ENCODE measurements at regions not wholly inside any gene's neighbourhood (a gene's known extent, or its start where the extent isn't known, plus 50 kb on each side); places are given as distances from the start of the nearest gene placed in this dataset.

GRCh38 chr1:239511875-239512274 lies 125.5 kb downstream of the CHRM3 start:
- H3K36me3 Mint-ChIP-seq (ENCODE audit: low read depth): peaks cover 2% of the 10 kb centered on the region
- no peak for TF ChIP-seq CTCF (conservative IDR thresholded peaks at IDR 0.05)
- H3K4me1 Mint-ChIP-seq: peaks cover 11% of the 10 kb centered on the region
- H3K27me3 Mint-ChIP-seq (ENCODE audit: low read depth): no peaks in the 10 kb centered on the region
- peaks cover 6% of the 10 kb centered on the region for H3K9me3 Mint-ChIP-seq
- DNase-seq (ENCODE audit: low read depth, low spot score): no peak
- no peak overlapping the region for H3K4me3 Mint-ChIP-seq
- no peak overlapping the region for H3K27ac Mint-ChIP-seq (ENCODE audit: unreplicated experiment)

GRCh38 chr1:239516579-239516978 lies 130.2 kb downstream of the CHRM3 start:
- H3K27ac Mint-ChIP-seq (ENCODE audit: unreplicated experiment): no peak overlapping the region
- TF ChIP-seq CTCF (conservative IDR thresholded peaks at IDR 0.05): no peak
- no peak for DNase-seq (ENCODE audit: low read depth, low spot score)
- peaks cover 10% of the 10 kb centered on the region for H3K9me3 Mint-ChIP-seq
- H3K27me3 Mint-ChIP-seq (ENCODE audit: low read depth): no peaks in the 10 kb centered on the region
- H3K4me1 Mint-ChIP-seq: peaks cover 5% of the 10 kb centered on the region
- H3K36me3 Mint-ChIP-seq (ENCODE audit: low read depth): no peaks in the 10 kb centered on the region
- H3K4me3 Mint-ChIP-seq: no peak overlapping the region

GRCh38 chr1:239526391-239526790 lies 140.0 kb downstream of the CHRM3 start:
- Mint-ChIP-seq H3K27me3 (ENCODE audit: low read depth) (no peaks in the 10 kb centered on the region), H3K4me1 (peaks cover 8% of the 10 kb centered on the region), H3K4me3 (no peak overlapping the region), H3K36me3 (ENCODE audit: low read depth) (no peaks in the 10 kb centered on the region), H3K27ac (ENCODE audit: unreplicated experiment) (no peak overlapping the region), H3K9me3 (peaks cover 2% of the 10 kb centered on the region)
- no peak for DNase-seq (ENCODE audit: low read depth, low spot score)
- TF ChIP-seq CTCF (conservative IDR thresholded peaks at IDR 0.05): no peak

GRCh38 chr1:239527051-239527693 lies 140.8 kb downstream of the CHRM3 start:
- DNase-seq (ENCODE audit: low read depth, low spot score): no peak
- Mint-ChIP-seq H3K4me1 (peaks cover 8% of the 10 kb centered on the region), H3K9me3 (no peaks in the 10 kb centered on the region), H3K4me3 (no peak overlapping the region), H3K27ac (ENCODE audit: unreplicated experiment) (no peak overlapping the region), H3K27me3 (ENCODE audit: low read depth) (no peaks in the 10 kb centered on the region), H3K36me3 (ENCODE audit: low read depth) (no peaks in the 10 kb centered on the region)
- no peak for TF ChIP-seq CTCF (conservative IDR thresholded peaks at IDR 0.05)

- peaks cover 3% of the 10 kb centered on the region for H3K9me3 Mint-ChIP-seq
- H3K36me3 Mint-ChIP-seq (ENCODE audit: low read depth): no peaks in the 10 kb centered on the region
- no peaks in the 10 kb centered on the region for H3K27me3 Mint-ChIP-seq (ENCODE audit: low read depth)
- H3K27ac Mint-ChIP-seq (ENCODE audit: unreplicated experiment): no peak overlapping the region
- no peak overlapping the region for H3K4me3 Mint-ChIP-seq
- H3K4me1 Mint-ChIP-seq: peaks cover 24% of the 10 kb centered on the region
- DNase-seq (ENCODE audit: low read depth, low spot score): no peak
- TF ChIP-seq CTCF (conservative IDR thresholded peaks at IDR 0.05): no peak
These were observed 149.9 kb downstream of the CHRM3 start for GRCh38 chr1:239536165-239536849.
